HG03103 (cell line): ENCODE measurements at regions not wholly inside any gene's neighbourhood (a gene's known extent, or its start where the extent isn't known, plus 50 kb on each side); places are given as distances from the start of the nearest gene placed in this dataset.
"Not testable (repeated sequence)": the region's sequence is repeated elsewhere in the genome, so short reads cannot be mapped to it uniquely, and the experiment has no call there.

Experiments used
- ATAC-seq: cut with Tn5 transposase; IDR thresholded peaks from one replicate; pipeline ENCODE4 v1.9.1; 2021; ENCODE audit warnings: low read depth; ENCODE audit not compliant: unreplicated experiment

- no peak for ATAC-seq
Observed at GRCh38 chr15:77844798-77845446, 212.2 kb upstream of the LINGO1 start.

GRCh38 chr15:77843546-77843945, 210.8 kb upstream of the LINGO1 start:
- no peak for ATAC-seq

- no peak for ATAC-seq
Observed at GRCh38 chr15:77840991-77841775, 208.5 kb upstream of the LINGO1 start.

GRCh38 chr15:77839970-77840905, 207.5 kb upstream of the LINGO1 start:
- no peak for ATAC-seq

- no peak for ATAC-seq
Observed at GRCh38 chr15:77839456-77839855, 206.7 kb upstream of the LINGO1 start.

GRCh38 chr15:77838595-77838994, 205.9 kb upstream of the LINGO1 start:
- no peak for ATAC-seq

GRCh38 chr15:77838061-77838460, 205.3 kb upstream of the LINGO1 start:
- ATAC-seq: no peak

GRCh38 chr15:77837649-77838025, 204.9 kb upstream of the LINGO1 start:
- no peak for ATAC-seq

GRCh38 chr15:77836906-77837648, 204.4 kb upstream of the LINGO1 start:
- no peak for ATAC-seq

- no peak for ATAC-seq
Observed at GRCh38 chr15:77836121-77836692, 203.5 kb upstream of the LINGO1 start.

GRCh38 chr15:77834276-77834990, 201.7 kb upstream of the LINGO1 start:
- ATAC-seq: no peak

GRCh38 chr15:77832874-77833273, 200.2 kb upstream of the LINGO1 start:
- no peak for ATAC-seq

- ATAC-seq: no peak
Observed at GRCh38 chr15:77831986-77832385, 199.3 kb upstream of the LINGO1 start.

GRCh38 chr15:77830051-77830468, 197.3 kb upstream of the LINGO1 start:
- no peak for ATAC-seq

GRCh38 chr15:77829331-77829730, 196.6 kb upstream of the LINGO1 start:
- not testable (repeated sequence) for ATAC-seq

GRCh38 chr15:77827860-77828259, 195.1 kb upstream of the LINGO1 start:
- ATAC-seq: no peak

GRCh38 chr15:77826006-77826695, 193.4 kb upstream of the LINGO1 start:
- no peak for ATAC-seq

GRCh38 chr15:77825546-77825945, 192.8 kb upstream of the LINGO1 start:
- no peak for ATAC-seq

GRCh38 chr15:77825252-77825542, 192.5 kb upstream of the LINGO1 start:
- no peak for ATAC-seq
